HFF-Myc (cell line): ENCODE measurements at regions not wholly inside any gene's neighbourhood (a gene's known extent, or its start where the extent isn't known, plus 50 kb on each side); places are given as distances from the start of the nearest gene placed in this dataset.

Source experiments
- DNase-seq: peaks from one replicate; pipeline ENCODE4 v3.0.0-alpha.2; 2011; ENCODE audit warnings: low read depth; ENCODE audit errors: extremely low read depth
- H3K4me3 ChIP-seq: replicated peaks from 2 replicates; pipeline ENCODE4 v1.5.1; 2011; ENCODE audit warnings: low read depth, mild to moderate bottlenecking, control low read depth, low read length
- TF ChIP-seq, protein P1 (sequence below): IDR thresholded peaks from 2 replicates; pipeline ENCODE4 v1.5.1; 2012; ENCODE audit warnings: mild to moderate bottlenecking, low read depth, low read length, control low read depth; ENCODE audit errors: missing control alignments

DNA sequence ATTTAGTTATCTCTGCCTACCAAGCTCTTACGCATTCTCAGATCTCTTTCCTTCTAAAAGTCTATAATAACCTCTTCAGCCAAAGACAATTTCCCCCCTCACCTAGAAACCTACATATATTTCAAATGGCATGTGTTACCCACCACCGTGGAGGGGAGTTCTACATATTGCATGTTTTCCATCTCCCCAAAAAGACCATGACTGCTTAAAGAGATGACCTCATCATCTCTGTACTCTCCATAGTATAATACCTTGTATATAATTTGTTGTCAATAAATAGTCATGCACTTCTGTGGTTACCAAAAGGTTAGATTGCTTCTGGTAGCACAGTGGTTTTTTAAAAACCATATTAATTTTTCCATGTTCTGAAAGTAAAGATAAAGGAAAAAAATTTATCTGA lies 148.4 kb downstream of the TBX18 start:
- TF ChIP-seq, protein P1, sequence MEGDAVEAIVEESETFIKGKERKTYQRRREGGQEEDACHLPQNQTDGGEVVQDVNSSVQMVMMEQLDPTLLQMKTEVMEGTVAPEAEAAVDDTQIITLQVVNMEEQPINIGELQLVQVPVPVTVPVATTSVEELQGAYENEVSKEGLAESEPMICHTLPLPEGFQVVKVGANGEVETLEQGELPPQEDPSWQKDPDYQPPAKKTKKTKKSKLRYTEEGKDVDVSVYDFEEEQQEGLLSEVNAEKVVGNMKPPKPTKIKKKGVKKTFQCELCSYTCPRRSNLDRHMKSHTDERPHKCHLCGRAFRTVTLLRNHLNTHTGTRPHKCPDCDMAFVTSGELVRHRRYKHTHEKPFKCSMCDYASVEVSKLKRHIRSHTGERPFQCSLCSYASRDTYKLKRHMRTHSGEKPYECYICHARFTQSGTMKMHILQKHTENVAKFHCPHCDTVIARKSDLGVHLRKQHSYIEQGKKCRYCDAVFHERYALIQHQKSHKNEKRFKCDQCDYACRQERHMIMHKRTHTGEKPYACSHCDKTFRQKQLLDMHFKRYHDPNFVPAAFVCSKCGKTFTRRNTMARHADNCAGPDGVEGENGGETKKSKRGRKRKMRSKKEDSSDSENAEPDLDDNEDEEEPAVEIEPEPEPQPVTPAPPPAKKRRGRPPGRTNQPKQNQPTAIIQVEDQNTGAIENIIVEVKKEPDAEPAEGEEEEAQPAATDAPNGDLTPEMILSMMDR: no peak
- no peak for DNase-seq
- H3K4me3 ChIP-seq: no peak overlapping the region

DNA sequence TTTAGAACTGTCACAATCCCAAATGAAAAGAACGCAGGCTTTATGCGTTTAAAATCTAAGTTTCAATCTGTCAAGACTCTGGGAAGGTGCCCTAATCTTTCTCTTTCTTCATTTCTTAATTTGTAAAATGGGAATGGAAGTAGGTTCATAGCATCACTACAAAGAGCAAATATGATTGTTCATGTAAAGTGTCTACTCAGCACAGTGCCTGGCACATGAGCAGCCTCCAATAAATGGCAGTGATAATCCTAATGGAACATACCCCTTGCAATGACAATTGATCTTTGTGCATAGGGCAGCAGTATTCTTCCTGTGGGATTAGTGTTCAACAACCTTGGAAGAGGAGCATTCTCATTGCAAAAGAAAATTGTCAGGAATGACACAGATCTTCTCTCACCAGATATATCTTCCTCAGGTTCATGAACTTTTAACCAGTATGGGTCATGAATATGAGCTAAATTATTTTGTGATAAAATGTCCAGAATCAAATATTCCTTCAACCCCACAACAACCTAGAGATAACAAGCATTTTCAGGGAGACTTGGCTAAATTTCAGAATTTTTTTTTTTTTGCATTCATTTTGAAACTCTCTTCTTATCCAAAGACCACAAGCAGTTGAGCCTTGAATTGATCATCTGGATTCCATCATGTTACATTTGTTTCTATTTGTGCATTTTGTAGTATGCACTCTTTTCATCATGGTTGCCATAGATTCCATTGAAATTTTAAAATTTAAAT lies 149.1 kb downstream of the TBX18 start:
- TF ChIP-seq, protein P1: no peak
- no peak for DNase-seq
- no peak overlapping the region for H3K4me3 ChIP-seq

- TF ChIP-seq, protein P1: no peak
- DNase-seq: no peak
- H3K4me3 ChIP-seq: no peak overlapping the region
These were observed 157.5 kb downstream of the TBX18 start for GRCh38 chr6:84606860-84607259.

GRCh38 chr6:84605298-84605697 lies 159.1 kb downstream of the TBX18 start:
- no peak overlapping the region for H3K4me3 ChIP-seq
- DNase-seq: no peak
- TF ChIP-seq, protein P1: no peak

DNA sequence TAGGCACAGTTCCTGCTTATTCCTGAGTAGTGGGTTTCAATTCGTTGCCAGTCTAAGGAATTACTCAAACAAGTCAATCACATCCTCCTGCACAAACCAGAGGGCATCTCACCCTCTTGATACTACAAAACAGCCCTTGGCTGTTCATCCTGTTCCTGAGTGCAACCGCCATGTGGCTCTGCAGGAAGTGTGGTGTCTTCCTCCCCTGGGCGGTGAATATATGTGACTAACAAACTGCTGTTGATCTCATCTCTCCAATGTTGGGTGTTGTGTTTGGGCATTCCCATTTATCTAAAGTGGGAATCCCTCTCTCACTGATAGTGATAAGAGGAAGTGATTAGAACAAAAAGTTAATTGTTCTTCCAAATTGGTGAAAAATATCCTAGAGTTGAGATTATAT lies 163.0 kb downstream of the TBX18 start:
- H3K4me3 ChIP-seq: no peak overlapping the region
- TF ChIP-seq, protein P1: no peak
- no peak for DNase-seq

DNA sequence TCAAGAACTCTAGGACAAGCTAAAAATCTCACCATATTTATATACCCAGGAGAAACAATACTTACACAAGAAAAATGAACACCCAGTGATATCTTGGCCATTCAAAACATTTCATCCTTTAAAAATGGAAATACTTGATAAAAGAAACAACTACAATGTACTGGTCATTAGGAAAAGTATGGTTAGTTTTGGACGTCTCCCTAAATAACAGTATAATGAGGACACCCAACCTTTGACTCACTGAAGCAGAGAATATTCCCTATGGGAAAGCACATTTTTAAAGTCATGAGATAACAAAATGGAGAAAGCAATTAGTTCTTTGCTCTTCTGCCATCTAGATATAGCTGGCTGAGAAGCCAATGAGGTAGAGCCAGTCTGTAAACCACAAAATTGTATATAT lies 164.4 kb downstream of the TBX18 start:
- TF ChIP-seq, protein P1: no peak
- DNase-seq: no peak
- no peak overlapping the region for H3K4me3 ChIP-seq
